IMR-90 (cell line): ENCODE measurements at regions not wholly inside any gene's neighbourhood (a gene's known extent, or its start where the extent isn't known, plus 50 kb on each side); places are given as distances from the start of the nearest gene placed in this dataset.

Experiments used
- ATAC-seq: fragments of 200-7000 bp; cut with Tn5 transposase; 2 replicates; pipeline ENCODE4 v1.9.1; 2020; ENCODE audit warnings: low read depth, mild to moderate bottlenecking, moderate library complexity
- BruUV-seq: library from RNA; stranded (reverse); fragments of 400-500 nt; replicated peaks from 2 replicates; lab custom pipeline; 2021; lab: Mats Ljungman, UMichigan
- CTCF ChIA-PET: fragments of 300-600 bp; formaldehyde crosslinking; extraction: SDS; loops from one replicate; lab custom pipeline; 2021; ENCODE audit warnings: antibody characterized with exemption; lab: Yijun Ruan, JAX
- POLR2A ChIA-PET: fragments of 300-600 bp; sonication (Branson Sonifier 250); formaldehyde crosslinking; loops from one replicate; lab custom pipeline; 2022; ENCODE audit warnings: antibody characterized with exemption; ENCODE audit not compliant: unreplicated experiment; lab: Charles Lee
- DNase-seq: peaks from one replicate; pipeline ENCODE4 v3.0.0; 2013
- H2AFZ ChIP-seq: replicated peaks from 2 replicates; pipeline ENCODE3; 2013; ENCODE audit warnings: low read length, mild to moderate bottlenecking; ENCODE audit not compliant: poor library complexity
- H2AK5ac ChIP-seq: 2 replicates; pipeline ENCODE4 v1.6.1; 2013; ENCODE audit warnings: low read depth, low read length, inconsistent platforms
- H2AK9ac ChIP-seq: replicated peaks from 2 replicates; pipeline ENCODE3; 2013; ENCODE audit warnings: mild to moderate bottlenecking, low read depth, low read length, moderate library complexity; ENCODE audit not compliant: poor library complexity
- H2BK120ac ChIP-seq: 2 replicates; pipeline ENCODE4 v1.6.1; 2013; ENCODE audit warnings: low read depth, low read length, inconsistent platforms
- H2BK15ac ChIP-seq: 3 replicates; pipeline ENCODE4 v1.6.1; 2013; ENCODE audit warnings: low read depth, low read length, inconsistent platforms
- H2BK20ac ChIP-seq: 2 replicates; pipeline ENCODE4 v1.6.1; 2013; ENCODE audit warnings: low read depth, mild to moderate bottlenecking, inconsistent platforms, low read length, moderate library complexity
- H2BK5ac ChIP-seq: 2 replicates; pipeline ENCODE4 v1.6.1; 2013; ENCODE audit warnings: mild to moderate bottlenecking, low read depth, low read length, inconsistent platforms; ENCODE audit not compliant: poor library complexity, severe bottlenecking
- H3K14ac ChIP-seq: replicated peaks from 2 replicates; pipeline ENCODE4 v1.6.1; 2013; ENCODE audit warnings: low read depth, low read length, inconsistent platforms
- H3K18ac ChIP-seq: 2 replicates; pipeline ENCODE4 v1.6.1; 2013; ENCODE audit warnings: low read depth, low read length, control low read depth
- H3K23ac ChIP-seq: 2 replicates; pipeline ENCODE4 v1.6.1; 2013; ENCODE audit warnings: low read depth, low read length, inconsistent platforms
- H3K27ac ChIP-seq: 2 replicates; pipeline ENCODE4 v1.5.1; 2013; ENCODE audit warnings: mild to moderate bottlenecking, control low read depth, low read length; ENCODE audit not compliant: insufficient read depth
- H3K27me3 ChIP-seq: 2 replicates; pipeline ENCODE4 v1.6.1; 2013; ENCODE audit warnings: low read length; ENCODE audit not compliant: control insufficient read depth, insufficient read depth
- H3K36me3 ChIP-seq: 2 replicates; pipeline ENCODE4 v1.6.1; 2013; ENCODE audit warnings: low read length, mixed read lengths; ENCODE audit not compliant: control insufficient read depth, insufficient read depth
- H3K4ac ChIP-seq: 2 replicates; pipeline ENCODE4 v1.6.1; 2013; ENCODE audit warnings: low read depth, low read length, inconsistent platforms
- H3K4me1 ChIP-seq: 2 replicates; pipeline ENCODE4 v1.6.1; 2013; ENCODE audit warnings: low read length, mixed read lengths; ENCODE audit not compliant: control insufficient read depth, insufficient read depth
- H3K4me2 ChIP-seq: 2 replicates; pipeline ENCODE4 v1.6.1; 2013; ENCODE audit warnings: low read depth, mild to moderate bottlenecking, control low read depth, low read length, moderate library complexity
- H3K4me3 ChIP-seq: 2 replicates; pipeline ENCODE4 v1.5.1; 2013; ENCODE audit warnings: low read depth, mild to moderate bottlenecking, control low read depth, low read length, moderate library complexity; ENCODE audit not compliant: insufficient read depth
- H3K56ac ChIP-seq: 2 replicates; pipeline ENCODE4 v1.6.1; 2013; ENCODE audit warnings: low read length, inconsistent platforms; ENCODE audit not compliant: insufficient read depth; ENCODE audit errors: extremely low read depth
- H3K79me1 ChIP-seq, 2 experiments: 2 replicates each; pipeline ENCODE4 v1.6.1; 2013; ENCODE audit warnings: low read length in 2 of 2, inconsistent platforms in 1 of 2, low read depth in 1 of 2
- H3K9ac ChIP-seq: 2 replicates; pipeline ENCODE4 v1.6.1; 2013; ENCODE audit warnings: low read depth, low read length, control low read depth
- H3K9me1 ChIP-seq: 2 replicates; pipeline ENCODE4 v1.6.1; 2013; ENCODE audit warnings: low read length, inconsistent platforms; ENCODE audit not compliant: insufficient read depth
- H3K9me3 ChIP-seq: 2 replicates; pipeline ENCODE4 v1.6.1; 2013; ENCODE audit warnings: low read length; ENCODE audit not compliant: control insufficient read depth, insufficient read depth
- H4K20me1 ChIP-seq: 2 replicates; pipeline ENCODE4 v1.6.1; 2013; ENCODE audit warnings: low read length, inconsistent platforms; ENCODE audit not compliant: insufficient read depth
- H4K5ac ChIP-seq: 2 replicates; pipeline ENCODE4 v1.6.1; 2013; ENCODE audit warnings: mild to moderate bottlenecking, low read depth, low read length, control low read depth
- H4K8ac ChIP-seq, 2 experiments: 2 replicates each; pipeline ENCODE4 v1.6.1; 2013; ENCODE audit warnings: low read depth in 2 of 2, low read length in 2 of 2, control low read depth in 1 of 2, inconsistent platforms in 1 of 2
- H4K91ac ChIP-seq: 2 replicates; pipeline ENCODE4 v1.6.1; 2013; ENCODE audit warnings: low read depth, low read length, inconsistent platforms; ENCODE audit not compliant: insufficient read depth
- BHLHE40 ChIP-seq: fragments of 150-350 bp; IDR thresholded peaks from 2 replicates; pipeline ENCODE4 v1.6.1; 2016; ENCODE audit warnings: mild to moderate bottlenecking, low read depth, low read length
- CEBPB ChIP-seq: IDR thresholded peaks from 2 replicates; pipeline ENCODE4 v1.6.1; 2012; ENCODE audit warnings: low read depth, low read length, improper control_type of control experiment
- CHD1 ChIP-seq: IDR thresholded peaks from 2 replicates; pipeline ENCODE4 v1.6.1; 2012; ENCODE audit warnings: low read depth, low read length, improper control_type of control experiment
- FOS ChIP-seq: fragments of 150-350 bp; IDR thresholded peaks from 2 replicates; pipeline ENCODE4 v1.6.1; 2016; ENCODE audit warnings: low read depth, low read length
- MAFK ChIP-seq: IDR thresholded peaks from 2 replicates; pipeline ENCODE4 v1.6.1; 2012; ENCODE audit warnings: low read depth, low read length, improper control_type of control experiment
- MAZ ChIP-seq: IDR thresholded peaks from 2 replicates; pipeline ENCODE4 v1.6.1; 2012; ENCODE audit warnings: low read depth, mild to moderate bottlenecking, low read length, improper control_type of control experiment, moderate library complexity, borderline replicate concordance
- MXI1 ChIP-seq: IDR thresholded peaks from 2 replicates; pipeline ENCODE4 v1.6.1; 2012; ENCODE audit warnings: low read depth, mild to moderate bottlenecking, low read length, moderate library complexity, borderline replicate concordance
- NFE2L2 ChIP-seq: fragments of 150-350 bp; IDR thresholded peaks from 2 replicates; pipeline ENCODE4 v1.6.1; 2016; ENCODE audit warnings: low read depth, mild to moderate bottlenecking, low read length
- POLR2A ChIP-seq: IDR thresholded peaks from 2 replicates; pipeline ENCODE4 v1.6.1; 2012; ENCODE audit warnings: mild to moderate bottlenecking, low read depth, low read length
- RAD21 ChIP-seq: IDR thresholded peaks from 2 replicates; pipeline ENCODE4 v1.6.1; 2012; ENCODE audit warnings: low read length, improper control_type of control experiment
- RCOR1 ChIP-seq: IDR thresholded peaks from 2 replicates; pipeline ENCODE4 v1.6.1; 2012; ENCODE audit warnings: mild to moderate bottlenecking, low read length, improper control_type of control experiment; ENCODE audit not compliant: insufficient replicate concordance
- RFX5 ChIP-seq: IDR thresholded peaks from 2 replicates; pipeline ENCODE4 v1.8.0; 2012; ENCODE audit warnings: low read depth, mild to moderate bottlenecking, low read length, moderate library complexity
- SMC3 ChIP-seq: fragments of 150-350 bp; IDR thresholded peaks from 2 replicates; pipeline ENCODE4 v1.6.1; 2016; ENCODE audit warnings: low read depth, mild to moderate bottlenecking, antibody characterized with exemption, low read length, moderate library complexity
- WGBS, 2 experiments: methylation state at CpG; one replicate each; pipeline versions ENCODE4 v1.1.5 to v1.1.7; 2013; ENCODE audit warnings: missing lambda C conversion rate in 2 of 2; ENCODE audit not compliant: insufficient read length in 1 of 2; ENCODE audit errors: extremely low coverage in 2 of 2; 5-methylcytosine and 5-hydroxymethylcytosine counted together
- dilution Hi-C: fragments of 300-500 bp; cut with HindIII; formaldehyde crosslinking; loops from one replicate; pipeline ENCODE4 v1.14.3; 2018; ENCODE audit warnings: low sequenced_read_pairs; ENCODE audit not compliant: unreplicated experiment
- in situ Hi-C: fragments of 300-500 bp; cut with MboI; formaldehyde crosslinking; loops from 3 replicates; pipeline ENCODE4 v1.14.3; 2019; ENCODE audit warnings: low sequenced_read_pairs, inconsistent platforms, mixed read lengths
- intact Hi-C: fragments of 100-400 bp; cut with micrococcal nuclease; formaldehyde crosslinking; loops from 2 replicates; pipeline ENCODE4 v1.10.0; 2022
- TF ChIP-seq, protein P1 (sequence below): conservative IDR thresholded peaks from 2 replicates; pipeline ENCODE4 v1.5.1; 2012; ENCODE audit warnings: mild to moderate bottlenecking, low read depth, low read length, improper control_type of control experiment
- TF ChIP-seq, protein P2 (sequence below): fragments of 150-350 bp; IDR thresholded peaks from 2 replicates; pipeline ENCODE4 v1.6.1; 2016; ENCODE audit warnings: low read depth, mild to moderate bottlenecking, low read length, moderate library complexity, borderline replicate concordance
- TF ChIP-seq, protein P3 (sequence below): fragments of 150-350 bp; IDR thresholded peaks from 2 replicates; pipeline ENCODE4 v1.6.1; 2017; ENCODE audit warnings: mild to moderate bottlenecking, antibody characterized with exemption, low read length, low read depth

DNA sequence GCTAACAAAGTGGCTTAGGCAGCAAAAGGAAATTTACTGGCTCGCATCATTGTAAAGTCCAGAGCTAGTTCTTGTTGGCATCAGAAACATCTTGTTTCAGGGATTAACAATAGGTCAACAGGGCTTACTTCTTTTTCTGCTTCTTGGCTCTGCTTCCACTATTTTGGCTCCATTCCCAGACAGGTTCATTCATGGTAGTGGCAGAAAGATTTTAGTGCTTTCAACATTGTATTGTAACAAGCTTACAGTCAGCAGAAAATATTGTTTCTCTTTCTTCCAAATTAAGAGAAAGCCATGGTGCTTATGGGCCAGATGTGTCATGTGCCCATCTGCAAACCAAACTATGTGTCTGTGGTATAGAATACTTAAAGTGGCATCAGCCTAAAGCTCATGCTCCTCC is 315.6 kb downstream of the RAB38 start:
- BruUV-seq: no TSS peak
- Histone ChIP-seq H3K27ac (no peak overlapping the region), H3K79me1 (no peaks in the 10 kb centered on the region), H3K14ac (no peak overlapping the region), H3K9ac (no peak overlapping the region), H2BK15ac (no peak overlapping the region), H4K5ac (no peak overlapping the region), H4K8ac (no peak overlapping the region), H3K56ac (no peak overlapping the region), H3K36me3 (no peaks in the 10 kb centered on the region), H2AFZ (no peak overlapping the region), H2BK120ac (no peak overlapping the region), H3K4me1 (no peaks in the 10 kb centered on the region), H3K4me3 (no peak overlapping the region), H2BK20ac (no peak overlapping the region), H2AK9ac (no peak overlapping the region), H3K27me3 (no peaks in the 10 kb centered on the region), H2BK5ac (no peak overlapping the region), H4K20me1 (no peaks in the 10 kb centered on the region), H2AK5ac (no peak overlapping the region), H3K9me3 (no peaks in the 10 kb centered on the region), H3K18ac (no peak overlapping the region), H3K4ac (no peak overlapping the region), H4K91ac (no peak overlapping the region), H3K9me1 (no peaks in the 10 kb centered on the region), H3K23ac (no peak overlapping the region), H3K4me2 (no peak overlapping the region)
- dilution Hi-C loops: no loop called here
- CTCF ChIA-PET: no interaction called here
- intact Hi-C loops: no loop called here
- ATAC-seq: no peak
- 67% methylated on average over 1 of the region's 1 CpG; no CpG with 5 or more reads in 1 of the 2 experiments for WGBS, 2 experiments
- TF ChIP-seq NFE2L2: no peak
- TF ChIP-seq, protein P1, sequence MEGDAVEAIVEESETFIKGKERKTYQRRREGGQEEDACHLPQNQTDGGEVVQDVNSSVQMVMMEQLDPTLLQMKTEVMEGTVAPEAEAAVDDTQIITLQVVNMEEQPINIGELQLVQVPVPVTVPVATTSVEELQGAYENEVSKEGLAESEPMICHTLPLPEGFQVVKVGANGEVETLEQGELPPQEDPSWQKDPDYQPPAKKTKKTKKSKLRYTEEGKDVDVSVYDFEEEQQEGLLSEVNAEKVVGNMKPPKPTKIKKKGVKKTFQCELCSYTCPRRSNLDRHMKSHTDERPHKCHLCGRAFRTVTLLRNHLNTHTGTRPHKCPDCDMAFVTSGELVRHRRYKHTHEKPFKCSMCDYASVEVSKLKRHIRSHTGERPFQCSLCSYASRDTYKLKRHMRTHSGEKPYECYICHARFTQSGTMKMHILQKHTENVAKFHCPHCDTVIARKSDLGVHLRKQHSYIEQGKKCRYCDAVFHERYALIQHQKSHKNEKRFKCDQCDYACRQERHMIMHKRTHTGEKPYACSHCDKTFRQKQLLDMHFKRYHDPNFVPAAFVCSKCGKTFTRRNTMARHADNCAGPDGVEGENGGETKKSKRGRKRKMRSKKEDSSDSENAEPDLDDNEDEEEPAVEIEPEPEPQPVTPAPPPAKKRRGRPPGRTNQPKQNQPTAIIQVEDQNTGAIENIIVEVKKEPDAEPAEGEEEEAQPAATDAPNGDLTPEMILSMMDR: no peak
- TF ChIP-seq SMC3: no peak
- TF ChIP-seq CEBPB: no peak
- TF ChIP-seq MAZ: no peak
- TF ChIP-seq MAFK: no peak
- no peak for TF ChIP-seq RCOR1
- TF ChIP-seq RAD21: no peak
- TF ChIP-seq POLR2A: no peak
- TF ChIP-seq MXI1: no peak
- no peak for TF ChIP-seq RFX5
- TF ChIP-seq, protein P2, sequence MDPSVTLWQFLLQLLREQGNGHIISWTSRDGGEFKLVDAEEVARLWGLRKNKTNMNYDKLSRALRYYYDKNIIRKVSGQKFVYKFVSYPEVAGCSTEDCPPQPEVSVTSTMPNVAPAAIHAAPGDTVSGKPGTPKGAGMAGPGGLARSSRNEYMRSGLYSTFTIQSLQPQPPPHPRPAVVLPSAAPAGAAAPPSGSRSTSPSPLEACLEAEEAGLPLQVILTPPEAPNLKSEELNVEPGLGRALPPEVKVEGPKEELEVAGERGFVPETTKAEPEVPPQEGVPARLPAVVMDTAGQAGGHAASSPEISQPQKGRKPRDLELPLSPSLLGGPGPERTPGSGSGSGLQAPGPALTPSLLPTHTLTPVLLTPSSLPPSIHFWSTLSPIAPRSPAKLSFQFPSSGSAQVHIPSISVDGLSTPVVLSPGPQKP: no peak
- no peak for TF ChIP-seq FOS
- TF ChIP-seq CHD1: no peak
- TF ChIP-seq, protein P3, sequence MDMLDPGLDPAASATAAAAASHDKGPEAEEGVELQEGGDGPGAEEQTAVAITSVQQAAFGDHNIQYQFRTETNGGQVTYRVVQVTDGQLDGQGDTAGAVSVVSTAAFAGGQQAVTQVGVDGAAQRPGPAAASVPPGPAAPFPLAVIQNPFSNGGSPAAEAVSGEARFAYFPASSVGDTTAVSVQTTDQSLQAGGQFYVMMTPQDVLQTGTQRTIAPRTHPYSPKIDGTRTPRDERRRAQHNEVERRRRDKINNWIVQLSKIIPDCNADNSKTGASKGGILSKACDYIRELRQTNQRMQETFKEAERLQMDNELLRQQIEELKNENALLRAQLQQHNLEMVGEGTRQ: no peak
- no peak for TF ChIP-seq BHLHE40
- POLR2A ChIA-PET: no interaction called here
- no peak for DNase-seq
- in situ Hi-C loops: no loop called here
